PC-3 (cell line): ENCODE measurements at regions not wholly inside any gene's neighbourhood (a gene's known extent, or its start where the extent isn't known, plus 50 kb on each side); places are given as distances from the start of the nearest gene placed in this dataset.

ENCODE experiments used
- ATAC-seq: fragments of 200-7000 bp; cut with Tn5 transposase; 2 replicates; pipeline ENCODE4 v1.9.1; 2020; ENCODE audit warnings: mild to moderate bottlenecking, moderate library complexity
- BruUV-seq: library from RNA; stranded (reverse); fragments of 400-500 nt; replicated peaks from 2 replicates; lab custom pipeline; 2021; lab: Mats Ljungman, UMichigan
- CTCF ChIA-PET: fragments of 300-600 bp; sonication (Branson Sonifier 250); formaldehyde crosslinking; loops from one replicate; lab custom pipeline; 2022; ENCODE audit warnings: antibody characterized with exemption; lab: Charles Lee
- POLR2A ChIA-PET: fragments of 300-600 bp; sonication (Branson Sonifier 250); formaldehyde crosslinking; loops from one replicate; lab custom pipeline; 2022; ENCODE audit warnings: antibody characterized with exemption; ENCODE audit not compliant: unreplicated experiment; lab: Charles Lee
- DNase-seq: peaks from one replicate; pipeline ENCODE4 v3.0.0-alpha.2; 2015
- H2AFZ ChIP-seq: fragments of 300-600 bp; sonication (generic); 2 replicates; pipeline ENCODE4 v1.6.0; 2016; ENCODE audit warnings: antibody characterized with exemption, low read length
- H3F3A ChIP-seq: fragments of 300-600 bp; sonication (generic); one replicate; pipeline ENCODE4 v1.6.0; 2017; ENCODE audit warnings: antibody characterized with exemption, low read length, control low read depth, mild to moderate bottlenecking; ENCODE audit not compliant: unreplicated experiment
- H3K27ac ChIP-seq: fragments of 300-600 bp; sonication (generic); 2 replicates; pipeline ENCODE4 v1.5.1; 2016; ENCODE audit warnings: mild to moderate bottlenecking, low read length
- H3K27me3 ChIP-seq: fragments of 300-600 bp; sonication (generic); 2 replicates; pipeline ENCODE4 v1.6.1; 2016; ENCODE audit warnings: low read length, mixed read lengths
- H3K36me3 ChIP-seq: fragments of 300-600 bp; sonication (generic); 2 replicates; pipeline ENCODE4 v1.6.1; 2016; ENCODE audit warnings: low read depth, mixed run types, low read length, mixed read lengths
- H3K4me1 ChIP-seq: fragments of 300-600 bp; sonication (generic); 2 replicates; pipeline ENCODE4 v1.5.1; 2016; ENCODE audit warnings: low read length; ENCODE audit not compliant: insufficient read depth
- H3K4me2 ChIP-seq: fragments of 300-600 bp; sonication (generic); 2 replicates; pipeline ENCODE4 v1.6.0; 2016; ENCODE audit warnings: low read length
- H3K4me3 ChIP-seq: fragments of 300-600 bp; sonication (generic); 2 replicates; pipeline ENCODE4 v1.5.1; 2016; ENCODE audit warnings: mild to moderate bottlenecking, low read length, mixed read lengths
- H3K79me2 ChIP-seq: fragments of 300-600 bp; sonication (generic); 2 replicates; pipeline ENCODE4 v1.6.1; 2017; ENCODE audit warnings: low read length, mixed read lengths
- H3K9ac ChIP-seq: fragments of 300-600 bp; sonication (generic); 2 replicates; pipeline ENCODE4 v1.6.0; 2016; ENCODE audit warnings: mild to moderate bottlenecking, low read length
- H3K9me2 ChIP-seq: fragments of 300-600 bp; sonication (generic); replicated peaks from 2 replicates; pipeline ENCODE4 v1.6.1; 2016; ENCODE audit warnings: mixed run types, low read length, mixed read lengths
- H3K9me3 ChIP-seq: fragments of 300-600 bp; sonication (generic); 2 replicates; pipeline ENCODE4 v1.6.1; 2016; ENCODE audit warnings: low read length, mixed read lengths
- H4K20me1 ChIP-seq: fragments of 300-600 bp; sonication (generic); 2 replicates; pipeline ENCODE4 v1.6.1; 2016; ENCODE audit warnings: low read length, mixed read lengths
- CTCF ChIP-seq: fragments of 300-600 bp; sonication (generic); conservative IDR thresholded peaks from 2 replicates; pipeline ENCODE4 v1.5.1; 2017; ENCODE audit warnings: antibody characterized with exemption, low read depth, mild to moderate bottlenecking, low read length
- EZH2 ChIP-seq: fragments of 300-600 bp; sonication (generic); IDR thresholded peaks from one replicate; pipeline ENCODE4 v1.6.1; 2017; ENCODE audit warnings: antibody characterized with exemption, mild to moderate bottlenecking, low read length; ENCODE audit not compliant: unreplicated experiment
- EZH2phosphoT487 ChIP-seq: fragments of 300-600 bp; sonication (generic); IDR thresholded peaks from 2 replicates; pipeline ENCODE4 v1.6.1; 2018; ENCODE audit warnings: mild to moderate bottlenecking, antibody characterized with exemption, low read length, borderline replicate concordance
- intact Hi-C: fragments of 100-400 bp; cut with micrococcal nuclease; formaldehyde crosslinking; loops from 2 replicates; pipeline ENCODE4 v1.9.0; 2023

- no peak overlapping the region for H3K27ac ChIP-seq
- H3K4me3 ChIP-seq = no peak overlapping the region
- POLR2A ChIA-PET = no interaction called here
- no TSS peak for BruUV-seq
- no peaks in the 10 kb centered on the region for H3K9me2 ChIP-seq
- H3K4me1 ChIP-seq = no peaks in the 10 kb centered on the region
- H3K9ac ChIP-seq = no peak overlapping the region
- no peaks in the 10 kb centered on the region for H3K27me3 ChIP-seq
- no peaks in the 10 kb centered on the region for H3K36me3 ChIP-seq
- no peaks in the 10 kb centered on the region for H4K20me1 ChIP-seq
- H3K9me3 ChIP-seq = no peaks in the 10 kb centered on the region
- intact Hi-C loops = no loop called here
- H2AFZ ChIP-seq = no peak overlapping the region
- no peaks in the 10 kb centered on the region for H3F3A ChIP-seq
- CTCF ChIA-PET = no interaction called here
- no peak overlapping the region for H3K4me2 ChIP-seq
- no peaks in the 10 kb centered on the region for H3K79me2 ChIP-seq
- ATAC-seq (peak; percentile 57), DNase-seq (peak; percentile 15)
- TF ChIP-seq CTCF (no peak), EZH2 (no peak), EZH2phosphoT487 (no peak)
Observed at GRCh38 chr4:130146773-130147172, 1050.8 kb downstream of the C4orf33 start.

DNA sequence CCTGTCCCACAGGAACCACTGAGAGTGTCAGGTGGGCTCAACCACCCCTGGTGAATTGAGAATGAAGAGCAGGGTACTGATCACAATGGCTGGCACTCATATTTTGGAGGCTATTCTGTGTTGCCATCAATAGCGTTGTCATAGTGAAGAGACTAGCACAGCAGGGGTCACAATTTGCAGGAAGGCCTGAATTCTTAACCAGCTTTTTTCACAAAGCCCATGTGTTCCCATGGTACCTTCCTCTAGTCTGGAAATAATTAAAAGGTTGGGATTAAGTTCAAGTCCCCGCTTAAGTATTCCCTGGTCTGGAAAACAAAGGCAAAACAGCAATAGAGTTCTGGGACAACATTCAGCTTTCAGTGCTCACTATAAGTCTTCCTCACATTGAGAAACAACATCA, 1051.7 kb downstream of the C4orf33 start:
- no peak for ATAC-seq
- no TSS peak for BruUV-seq

More for the DNA sequence above, 1051.7 kb downstream of the C4orf33 start:
- no peak overlapping the region for H3K9ac ChIP-seq
- intact Hi-C loops = no loop called here
- DNase-seq = no peak
- no peaks in the 10 kb centered on the region for H3K36me3 ChIP-seq
- H3K9me2 ChIP-seq = no peaks in the 10 kb centered on the region
- no peak overlapping the region for H3K4me2 ChIP-seq
- H4K20me1 ChIP-seq = no peaks in the 10 kb centered on the region
- H3K27me3 ChIP-seq = no peaks in the 10 kb centered on the region
- TF ChIP-seq EZH2 (no peak), CTCF (no peak), EZH2phosphoT487 (no peak)
- H3K9me3 ChIP-seq = no peaks in the 10 kb centered on the region
- no peaks in the 10 kb centered on the region for H3K79me2 ChIP-seq
- no peaks in the 10 kb centered on the region for H3K4me1 ChIP-seq
- H3F3A ChIP-seq = no peaks in the 10 kb centered on the region
- H2AFZ ChIP-seq = no peak overlapping the region
- H3K4me3 ChIP-seq = no peak overlapping the region
- H3K27ac ChIP-seq = no peak overlapping the region
- CTCF ChIA-PET = no interaction called here
- POLR2A ChIA-PET = no interaction called here
